ENCODE measurements at regions not wholly inside any gene's neighbourhood (a gene's known extent, or its start where the extent isn't known, plus 50 kb on each side); places are given as distances from the start of the nearest gene placed in this dataset.

- no peak for TF ChIP-seq POLR2A (IDR thresholded peaks at IDR 0.05)
- no peak for TF ChIP-seq CTCF (IDR thresholded peaks at IDR 0.05)
Measured at GRCh38 chr14:98867146-98867545, 404.9 kb downstream of the BCL11B start.
